Ovary (tissue), 7 donors: ENCODE measurements at regions not wholly inside any gene's neighbourhood (a gene's known extent, or its start where the extent isn't known, plus 50 kb on each side); places are given as distances from the start of the nearest gene placed in this dataset.

Source experiments
- DNase-seq, 5 donors: peaks; one replicate each; pipeline ENCODE4 v3.0.0-alpha.2; 2019 to 2020
- H3K27ac ChIP-seq, 2 donors: fragments of 200-600 bp; one replicate each; pipeline versions ENCODE4 v1.5.1 to v1.8.0; 2019 to 2022
- H3K27me3 ChIP-seq: fragments of 200-600 bp; one replicate; pipeline ENCODE4 v1.8.0; 2022
- H3K36me3 ChIP-seq: fragments of 200-600 bp; sonication (generic); one replicate; pipeline ENCODE4 v1.5.1; 2019
- H3K4me1 ChIP-seq: one replicate; pipeline ENCODE4 v1.8.1; 2013; ENCODE audit warnings: mild to moderate bottlenecking, moderate library complexity; ENCODE audit not compliant: insufficient read depth
- H3K4me3 ChIP-seq: fragments of 200-600 bp; sonication (generic); one replicate; pipeline ENCODE4 v1.5.1; 2017
- H3K9me3 ChIP-seq, 2 donors: fragments of 200-600 bp in 1 of 2; sonication (generic) in 1 of 2; one replicate each; pipeline versions ENCODE4 v1.5.1 to v1.8.1; 2013 to 2019; ENCODE audit warnings: mild to moderate bottlenecking in 1 of 2, moderate library complexity in 1 of 2
- EP300 ChIP-seq: sonication (generic); formaldehyde crosslinking; IDR thresholded peaks from one replicate; pipeline ENCODE4 v1.6.1; 2017; ENCODE audit warnings: antibody characterized with exemption
- POLR2A ChIP-seq: fragments of 450-650 bp; IDR thresholded peaks from one replicate; pipeline ENCODE4 v1.6.1; 2017; ENCODE audit warnings: antibody characterized with exemption, mild to moderate bottlenecking, moderate library complexity
- WGBS, 3 donors: extraction: QIAGEN DNeasy Blood & Tissue Kit in 1 of 3; methylation state at CpG; one replicate each; pipeline versions ENCODE4 v1.1.5 to v1.1.7; 2013 to 2017; 5-methylcytosine and 5-hydroxymethylcytosine counted together
- intact Hi-C, 4 donors: fragments of 100-400 bp; cut with DNase I; formaldehyde crosslinking; loops; one replicate each; pipeline versions ENCODE4 v1.11.0 to v1.15.1; 2022 to 2023
- TF ChIP-seq, protein P1 (sequence below), 3 donors: fragments of 450-650 bp in 2 of 3; fragments of 200-600 bp in 1 of 3; IDR thresholded peaks; one replicate each; pipeline versions ENCODE4 v1.5.1 to v1.8.0; 2016 to 2022; ENCODE audit warnings: antibody characterized with exemption in 3 of 3, mild to moderate bottlenecking in 1 of 3
- donor health status: DM: no; HTN: no; CAD: no; lungs with moderate emphysema.
- donor health status: DM: no; HTN: no; CAD: no.
- donor health status: Bipolar disorder and iron deficiency.
- donor health status: DM: no; HTN: no; CAD: no.
- donor health status: DM: yes; HTN: yes; CAD: no.

DNA sequence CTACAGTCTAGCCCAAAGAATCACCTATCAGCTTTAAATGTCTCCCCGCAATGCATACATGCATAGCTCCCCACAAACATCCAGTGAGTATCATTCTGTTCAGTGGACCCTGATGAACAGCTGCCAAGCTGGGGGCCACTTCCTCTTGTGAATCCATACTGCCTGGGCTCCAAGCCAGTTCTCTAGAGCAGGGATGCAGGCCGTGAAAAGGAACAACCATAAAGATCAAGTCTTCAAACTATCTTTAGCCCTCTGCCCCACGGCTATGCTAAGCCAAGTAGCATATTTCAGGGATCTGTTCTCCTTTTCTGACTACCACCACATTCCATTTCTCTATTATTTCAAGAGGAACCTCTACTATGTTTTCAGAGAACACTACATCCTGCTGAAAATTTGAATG, 191.7 kb upstream of the BTBD3 start:
- Histone ChIP-seq H3K4me3 (no peak overlapping the region), H3K9me3 (no peaks in the 10 kb centered on the region), H3K27ac (no peak overlapping the region), H3K27me3 (no peaks in the 10 kb centered on the region), H3K4me1 (no peaks in the 10 kb centered on the region), H3K36me3 (no peaks in the 10 kb centered on the region)
- TF ChIP-seq POLR2A (no peak), EP300 (no peak)
- TF ChIP-seq, protein P1, sequence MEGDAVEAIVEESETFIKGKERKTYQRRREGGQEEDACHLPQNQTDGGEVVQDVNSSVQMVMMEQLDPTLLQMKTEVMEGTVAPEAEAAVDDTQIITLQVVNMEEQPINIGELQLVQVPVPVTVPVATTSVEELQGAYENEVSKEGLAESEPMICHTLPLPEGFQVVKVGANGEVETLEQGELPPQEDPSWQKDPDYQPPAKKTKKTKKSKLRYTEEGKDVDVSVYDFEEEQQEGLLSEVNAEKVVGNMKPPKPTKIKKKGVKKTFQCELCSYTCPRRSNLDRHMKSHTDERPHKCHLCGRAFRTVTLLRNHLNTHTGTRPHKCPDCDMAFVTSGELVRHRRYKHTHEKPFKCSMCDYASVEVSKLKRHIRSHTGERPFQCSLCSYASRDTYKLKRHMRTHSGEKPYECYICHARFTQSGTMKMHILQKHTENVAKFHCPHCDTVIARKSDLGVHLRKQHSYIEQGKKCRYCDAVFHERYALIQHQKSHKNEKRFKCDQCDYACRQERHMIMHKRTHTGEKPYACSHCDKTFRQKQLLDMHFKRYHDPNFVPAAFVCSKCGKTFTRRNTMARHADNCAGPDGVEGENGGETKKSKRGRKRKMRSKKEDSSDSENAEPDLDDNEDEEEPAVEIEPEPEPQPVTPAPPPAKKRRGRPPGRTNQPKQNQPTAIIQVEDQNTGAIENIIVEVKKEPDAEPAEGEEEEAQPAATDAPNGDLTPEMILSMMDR (IDR thresholded peaks at IDR 0.05), result no peak
- WGBS, 3 donors, result 45 to 53% (median 49%) methylated on average over 3 of the region's 3 CpGs
- intact Hi-C loops, result no loop called here
- DNase-seq, result no peak

DNA sequence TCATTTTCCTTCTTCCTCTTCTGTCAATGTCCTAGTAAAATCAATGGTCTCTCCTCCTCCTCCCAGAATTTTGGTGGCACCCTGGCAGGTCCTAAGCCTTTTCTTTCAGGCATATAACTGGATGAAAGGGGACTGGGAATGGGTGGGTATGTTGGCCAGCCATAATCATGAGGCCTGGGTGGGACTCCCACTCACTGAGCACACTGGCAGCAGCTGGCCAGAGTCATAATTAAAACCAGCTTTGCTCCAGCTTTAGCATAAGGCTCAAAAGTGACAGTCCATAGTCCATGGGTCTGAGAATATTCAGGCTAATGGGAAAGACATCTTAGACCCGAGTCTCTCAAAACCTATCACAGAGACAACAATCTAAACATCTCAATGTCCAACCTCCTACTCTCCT, 190.0 kb upstream of the BTBD3 start:
- Histone ChIP-seq H3K9me3 (no peaks in the 10 kb centered on the region), H3K27me3 (no peaks in the 10 kb centered on the region), H3K36me3 (no peaks in the 10 kb centered on the region), H3K4me1 (no peaks in the 10 kb centered on the region), H3K4me3 (no peak overlapping the region), H3K27ac (no peak overlapping the region)
- no peak for DNase-seq
- intact Hi-C loops, result no loop called here
- TF ChIP-seq POLR2A, result no peak
- TF ChIP-seq EP300, result no peak
- TF ChIP-seq, protein P1 (IDR thresholded peaks at IDR 0.05), result no peak
- 55 to 81% (median 70%) methylated on average over 1 of the region's 1 CpG for WGBS, 3 donors

DNA sequence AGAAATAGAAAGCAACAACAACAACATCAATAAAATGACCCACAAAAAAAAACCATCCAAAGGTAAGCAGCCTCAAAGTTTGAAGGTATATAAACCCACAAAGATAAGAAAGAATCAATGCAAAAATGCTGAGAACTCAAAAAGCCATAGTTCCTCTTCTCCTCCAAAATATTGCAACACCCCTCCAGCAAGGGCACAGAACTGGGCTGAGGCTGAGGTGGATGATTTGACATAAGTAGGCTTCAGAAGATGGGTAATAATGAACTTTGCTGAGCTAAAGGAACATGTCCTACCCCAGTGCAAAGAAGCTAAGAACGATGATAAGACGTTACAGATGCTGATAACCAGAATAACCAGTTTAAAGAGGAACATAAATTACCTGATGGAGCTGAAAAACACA, 188.8 kb upstream of the BTBD3 start:
- Histone ChIP-seq H3K9me3 (no peaks in the 10 kb centered on the region), H3K27me3 (no peaks in the 10 kb centered on the region), H3K4me1 (no peaks in the 10 kb centered on the region), H3K4me3 (no peak overlapping the region), H3K36me3 (no peaks in the 10 kb centered on the region), H3K27ac (no peak overlapping the region)
- no peak for TF ChIP-seq POLR2A
- TF ChIP-seq, protein P1 (IDR thresholded peaks at IDR 0.05), result no peak
- no peak for TF ChIP-seq EP300
- no peak for DNase-seq
- intact Hi-C loops, result no loop called here
- 38 to 75% (median 45%) methylated on average over 2 of the region's 2 CpGs for WGBS, 3 donors

DNA sequence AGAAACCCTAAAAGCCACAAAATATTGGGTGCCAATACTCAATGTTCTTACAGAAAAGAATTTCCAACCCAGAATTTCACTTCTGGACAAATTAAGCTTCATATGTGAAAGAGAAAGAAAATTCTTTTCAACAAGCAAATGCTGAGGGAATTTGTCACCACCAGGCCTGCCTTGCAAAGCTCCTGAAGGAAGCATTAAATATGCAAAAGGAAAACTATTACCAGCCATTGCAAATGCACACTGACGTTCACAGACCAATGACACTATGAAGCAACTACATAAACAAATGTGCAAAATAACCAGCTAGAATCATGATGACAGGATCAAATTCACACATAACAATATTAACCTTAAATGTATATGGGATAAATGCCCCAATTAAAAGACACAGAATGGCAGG, 187.9 kb upstream of the BTBD3 start:
- Histone ChIP-seq H3K4me1 (no peaks in the 10 kb centered on the region), H3K4me3 (no peak overlapping the region), H3K9me3 (no peaks in the 10 kb centered on the region), H3K27ac (no peak overlapping the region), H3K27me3 (no peaks in the 10 kb centered on the region), H3K36me3 (no peaks in the 10 kb centered on the region)
- intact Hi-C loops, result no loop called here
- TF ChIP-seq POLR2A, result no peak
- TF ChIP-seq, protein P1 (IDR thresholded peaks at IDR 0.05), result no peak
- TF ChIP-seq EP300, result no peak
- WGBS, 3 donors, result 76 to 89% (median 82%) methylated on average over 1 of the region's 1 CpG
- DNase-seq, result no peak

DNA sequence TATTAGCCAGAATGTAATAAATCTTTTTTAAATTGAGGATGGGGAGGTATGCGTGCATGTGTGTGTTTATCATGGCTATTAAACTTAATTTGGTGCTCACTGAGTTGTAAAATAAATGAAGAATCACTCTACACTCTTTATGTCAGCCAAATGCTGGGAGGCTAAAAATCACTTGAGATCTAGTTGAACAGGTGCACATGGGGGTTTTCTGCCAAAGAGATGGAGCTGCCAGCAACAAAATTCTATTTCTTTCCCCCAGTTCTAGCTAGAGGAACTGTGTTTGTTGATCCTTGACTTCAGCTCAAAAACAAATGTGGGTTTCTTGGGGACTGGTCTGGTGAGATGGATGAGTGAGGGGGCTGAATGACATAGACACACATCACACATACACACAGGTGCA, 183.3 kb upstream of the BTBD3 start:
- DNase-seq, result no peak
- intact Hi-C loops, result no loop called here
- no peaks in the 10 kb centered on the region for H3K27me3 ChIP-seq
- TF ChIP-seq POLR2A (no peak), EP300 (no peak)
- TF ChIP-seq, protein P1 (IDR thresholded peaks at IDR 0.05), result no peak
- 21 to 35% (median 33%) methylated on average over 1 of the region's 1 CpG for WGBS, 3 donors
- H3K4me1 ChIP-seq, result no peaks in the 10 kb centered on the region
- no peak overlapping the region for H3K4me3 ChIP-seq
- no peaks in the 10 kb centered on the region for H3K36me3 ChIP-seq
- H3K9me3 ChIP-seq, result no peaks in the 10 kb centered on the region
- no peak overlapping the region for H3K27ac ChIP-seq
